Upper lobe of left lung (tissue), 4 donors: ENCODE measurements at regions not wholly inside any gene's neighbourhood (a gene's known extent, or its start where the extent isn't known, plus 50 kb on each side); places are given as distances from the start of the nearest gene placed in this dataset.

ENCODE experiments used
- POLR2AphosphoS5 ChIP-seq, 2 donors: sonication (generic); formaldehyde crosslinking; IDR thresholded peaks; one replicate each; pipeline ENCODE4 v1.5.1; 2017; ENCODE audit warnings: antibody characterized with exemption in 2 of 2
- TF ChIP-seq, protein P1 (sequence below), 6 experiments: fragments of 450-650 bp in 4 of 6; fragments of 200-600 bp in 2 of 6; sonication (generic) in 2 of 6; IDR thresholded peaks; one replicate each; pipeline ENCODE4 v1.5.1; 2016 to 2019; ENCODE audit warnings: antibody characterized with exemption in 6 of 6

DNA sequence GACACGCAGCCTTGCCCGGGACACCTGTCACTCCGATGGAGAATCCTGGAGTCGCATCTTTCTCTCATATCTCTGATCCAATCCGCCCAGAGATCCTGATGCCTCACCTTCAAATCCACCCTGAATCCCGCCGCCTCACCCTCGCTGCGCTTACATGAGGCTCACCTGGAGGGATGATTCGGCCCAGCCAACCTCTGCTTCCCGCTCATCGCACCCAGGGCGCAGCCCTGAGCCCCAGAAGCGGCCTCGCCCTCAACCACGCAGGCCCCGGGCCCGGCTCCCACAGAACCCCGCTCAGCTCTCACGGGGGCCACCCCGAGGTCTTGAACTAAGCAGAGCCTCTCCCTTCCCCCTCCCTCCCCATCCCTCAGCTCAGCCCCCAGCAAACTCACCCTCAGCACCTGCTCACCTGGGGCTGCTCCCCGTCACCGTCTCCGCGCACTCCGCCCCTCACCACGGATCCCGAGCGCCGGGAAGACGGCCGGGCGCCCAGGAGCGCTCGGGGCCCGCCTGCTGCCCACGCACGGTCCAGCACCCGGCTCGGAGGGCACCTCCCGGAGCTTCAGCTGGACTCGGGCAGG, 160.0 kb downstream of the NDUFA10 start:
- no peak for TF ChIP-seq POLR2AphosphoS5 (IDR thresholded peaks at IDR 0.05)
- TF ChIP-seq, protein P1, sequence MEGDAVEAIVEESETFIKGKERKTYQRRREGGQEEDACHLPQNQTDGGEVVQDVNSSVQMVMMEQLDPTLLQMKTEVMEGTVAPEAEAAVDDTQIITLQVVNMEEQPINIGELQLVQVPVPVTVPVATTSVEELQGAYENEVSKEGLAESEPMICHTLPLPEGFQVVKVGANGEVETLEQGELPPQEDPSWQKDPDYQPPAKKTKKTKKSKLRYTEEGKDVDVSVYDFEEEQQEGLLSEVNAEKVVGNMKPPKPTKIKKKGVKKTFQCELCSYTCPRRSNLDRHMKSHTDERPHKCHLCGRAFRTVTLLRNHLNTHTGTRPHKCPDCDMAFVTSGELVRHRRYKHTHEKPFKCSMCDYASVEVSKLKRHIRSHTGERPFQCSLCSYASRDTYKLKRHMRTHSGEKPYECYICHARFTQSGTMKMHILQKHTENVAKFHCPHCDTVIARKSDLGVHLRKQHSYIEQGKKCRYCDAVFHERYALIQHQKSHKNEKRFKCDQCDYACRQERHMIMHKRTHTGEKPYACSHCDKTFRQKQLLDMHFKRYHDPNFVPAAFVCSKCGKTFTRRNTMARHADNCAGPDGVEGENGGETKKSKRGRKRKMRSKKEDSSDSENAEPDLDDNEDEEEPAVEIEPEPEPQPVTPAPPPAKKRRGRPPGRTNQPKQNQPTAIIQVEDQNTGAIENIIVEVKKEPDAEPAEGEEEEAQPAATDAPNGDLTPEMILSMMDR (IDR thresholded peaks at IDR 0.05): no peak
